ENCODE measurements at regions not wholly inside any gene's neighbourhood (a gene's known extent, or its start where the extent isn't known, plus 50 kb on each side); places are given as distances from the start of the nearest gene placed in this dataset.

DNA sequence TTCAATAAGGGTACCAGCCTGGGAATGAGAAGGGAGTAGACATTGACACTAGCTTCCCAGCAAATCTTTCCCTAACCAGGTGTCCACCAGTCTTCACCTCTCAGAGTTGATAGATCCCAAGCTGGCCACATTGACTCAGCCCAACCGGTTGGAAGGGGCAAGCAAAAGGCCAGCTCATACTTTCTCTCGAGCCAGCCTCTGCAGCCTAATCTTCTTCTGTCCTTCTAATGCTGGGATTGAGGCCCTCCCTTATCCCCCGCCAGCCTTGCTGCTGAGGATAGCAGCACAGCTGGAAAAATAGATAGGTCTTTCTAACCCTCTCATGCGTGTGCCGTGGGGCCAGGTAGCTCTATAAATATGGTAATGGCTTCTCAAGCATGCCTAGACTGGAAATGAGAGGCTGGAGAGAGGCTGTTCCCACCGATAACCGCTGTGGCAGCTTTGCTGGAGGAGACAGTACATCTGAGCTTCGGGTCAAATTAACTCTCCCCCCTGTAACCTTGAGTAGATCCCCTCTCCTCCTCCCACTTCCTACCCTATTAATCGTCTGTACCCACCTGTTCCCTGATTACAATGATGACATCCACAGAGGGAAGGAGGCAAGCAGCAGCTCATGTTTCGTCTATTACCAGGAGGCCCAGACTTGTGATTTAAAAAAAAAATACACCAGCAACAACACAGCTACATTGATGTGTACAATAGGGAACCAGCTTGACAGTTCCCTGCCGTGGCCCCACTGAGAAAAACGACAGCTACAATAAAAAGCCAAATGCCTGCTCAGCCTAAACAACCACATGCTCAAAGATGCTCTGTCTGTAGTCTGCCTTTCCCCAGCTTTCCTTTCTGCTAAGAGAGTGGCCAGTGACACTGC lies 219.9 kb upstream of the BRINP1 start:
- no peak for TF ChIP-seq EZH2 (IDR thresholded peaks at IDR 0.05; ENCODE audit: borderline replicate concordance, insufficient read depth, low read depth, low read length, poor library complexity, severe bottlenecking)
- TF ChIP-seq, protein P1, sequence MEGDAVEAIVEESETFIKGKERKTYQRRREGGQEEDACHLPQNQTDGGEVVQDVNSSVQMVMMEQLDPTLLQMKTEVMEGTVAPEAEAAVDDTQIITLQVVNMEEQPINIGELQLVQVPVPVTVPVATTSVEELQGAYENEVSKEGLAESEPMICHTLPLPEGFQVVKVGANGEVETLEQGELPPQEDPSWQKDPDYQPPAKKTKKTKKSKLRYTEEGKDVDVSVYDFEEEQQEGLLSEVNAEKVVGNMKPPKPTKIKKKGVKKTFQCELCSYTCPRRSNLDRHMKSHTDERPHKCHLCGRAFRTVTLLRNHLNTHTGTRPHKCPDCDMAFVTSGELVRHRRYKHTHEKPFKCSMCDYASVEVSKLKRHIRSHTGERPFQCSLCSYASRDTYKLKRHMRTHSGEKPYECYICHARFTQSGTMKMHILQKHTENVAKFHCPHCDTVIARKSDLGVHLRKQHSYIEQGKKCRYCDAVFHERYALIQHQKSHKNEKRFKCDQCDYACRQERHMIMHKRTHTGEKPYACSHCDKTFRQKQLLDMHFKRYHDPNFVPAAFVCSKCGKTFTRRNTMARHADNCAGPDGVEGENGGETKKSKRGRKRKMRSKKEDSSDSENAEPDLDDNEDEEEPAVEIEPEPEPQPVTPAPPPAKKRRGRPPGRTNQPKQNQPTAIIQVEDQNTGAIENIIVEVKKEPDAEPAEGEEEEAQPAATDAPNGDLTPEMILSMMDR (IDR thresholded peaks at IDR 0.05), result no peak
